GM23338 (cell line): ENCODE measurements at regions not wholly inside any gene's neighbourhood (a gene's known extent, or its start where the extent isn't known, plus 50 kb on each side); places are given as distances from the start of the nearest gene placed in this dataset.

ENCODE experiments used
- CTCF ChIP-seq, 2 experiments: fragments of 200-600 bp in 1 of 2; sonication (generic) in 1 of 2; conservative IDR thresholded peaks; 2 replicates each; pipeline versions ENCODE4 v1.5.1 to v1.6.1; 2016 to 2017; ENCODE audit warnings: antibody characterized with exemption in 2 of 2, low read depth in 2 of 2, mild to moderate bottlenecking in 2 of 2, moderate library complexity in 1 of 2
- EZH2 ChIP-seq: fragments of 200-600 bp; sonication (generic); IDR thresholded peaks from one replicate; pipeline ENCODE4 v1.8.0; 2017; ENCODE audit warnings: antibody characterized with exemption, mild to moderate bottlenecking, low read depth; ENCODE audit not compliant: unreplicated experiment
- POLR2AphosphoS5 ChIP-seq: IDR thresholded peaks from 2 replicates; pipeline ENCODE4 v1.6.1; 2016; ENCODE audit warnings: antibody characterized with exemption, low read depth
- TF ChIP-seq, protein P1 (sequence below): IDR thresholded peaks from one replicate; pipeline ENCODE4 v1.6.1; 2018; ENCODE audit warnings: antibody characterized with exemption; ENCODE audit not compliant: unreplicated experiment

- no peak for TF ChIP-seq CTCF (conservative IDR thresholded peaks at IDR 0.05; ENCODE audit: low read depth in 2 of 2)
- no peak for TF ChIP-seq EZH2
- no peak for TF ChIP-seq POLR2AphosphoS5
- TF ChIP-seq, protein P1, sequence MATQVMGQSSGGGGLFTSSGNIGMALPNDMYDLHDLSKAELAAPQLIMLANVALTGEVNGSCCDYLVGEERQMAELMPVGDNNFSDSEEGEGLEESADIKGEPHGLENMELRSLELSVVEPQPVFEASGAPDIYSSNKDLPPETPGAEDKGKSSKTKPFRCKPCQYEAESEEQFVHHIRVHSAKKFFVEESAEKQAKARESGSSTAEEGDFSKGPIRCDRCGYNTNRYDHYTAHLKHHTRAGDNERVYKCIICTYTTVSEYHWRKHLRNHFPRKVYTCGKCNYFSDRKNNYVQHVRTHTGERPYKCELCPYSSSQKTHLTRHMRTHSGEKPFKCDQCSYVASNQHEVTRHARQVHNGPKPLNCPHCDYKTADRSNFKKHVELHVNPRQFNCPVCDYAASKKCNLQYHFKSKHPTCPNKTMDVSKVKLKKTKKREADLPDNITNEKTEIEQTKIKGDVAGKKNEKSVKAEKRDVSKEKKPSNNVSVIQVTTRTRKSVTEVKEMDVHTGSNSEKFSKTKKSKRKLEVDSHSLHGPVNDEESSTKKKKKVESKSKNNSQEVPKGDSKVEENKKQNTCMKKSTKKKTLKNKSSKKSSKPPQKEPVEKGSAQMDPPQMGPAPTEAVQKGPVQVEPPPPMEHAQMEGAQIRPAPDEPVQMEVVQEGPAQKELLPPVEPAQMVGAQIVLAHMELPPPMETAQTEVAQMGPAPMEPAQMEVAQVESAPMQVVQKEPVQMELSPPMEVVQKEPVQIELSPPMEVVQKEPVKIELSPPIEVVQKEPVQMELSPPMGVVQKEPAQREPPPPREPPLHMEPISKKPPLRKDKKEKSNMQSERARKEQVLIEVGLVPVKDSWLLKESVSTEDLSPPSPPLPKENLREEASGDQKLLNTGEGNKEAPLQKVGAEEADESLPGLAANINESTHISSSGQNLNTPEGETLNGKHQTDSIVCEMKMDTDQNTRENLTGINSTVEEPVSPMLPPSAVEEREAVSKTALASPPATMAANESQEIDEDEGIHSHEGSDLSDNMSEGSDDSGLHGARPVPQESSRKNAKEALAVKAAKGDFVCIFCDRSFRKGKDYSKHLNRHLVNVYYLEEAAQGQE: no peak
Observed at GRCh38 chr6:133699741-133700385, 189.1 kb upstream of the TCF21 start.
